SJCRH30 (cell line): ENCODE measurements at regions not wholly inside any gene's neighbourhood (a gene's known extent, or its start where the extent isn't known, plus 50 kb on each side); places are given as distances from the start of the nearest gene placed in this dataset.

Experiments
- DNase-seq, 2 experiments: peaks; one replicate each; pipeline ENCODE4 v3.0.0-alpha.2; 2015 to 2020
- H3K27ac ChIP-seq: fragments of 250-450 bp; sonication (Bioruptor Pico); 2 replicates; pipeline ENCODE4 v1.5.1; 2020; ENCODE audit warnings: mild to moderate bottlenecking, moderate library complexity
- H3K27me3 ChIP-seq: fragments of 250-450 bp; sonication (Bioruptor Pico); 2 replicates; pipeline ENCODE4 v1.5.1; 2020; ENCODE audit warnings: mild to moderate bottlenecking, moderate library complexity
- H3K36me3 ChIP-seq: fragments of 250-450 bp; sonication (Bioruptor Pico); 2 replicates; pipeline ENCODE4 v1.5.1; 2020; ENCODE audit warnings: mild to moderate bottlenecking, moderate library complexity
- H3K4me1 ChIP-seq: fragments of 250-450 bp; sonication (Bioruptor Pico); 2 replicates; pipeline ENCODE4 v1.5.1; 2020; ENCODE audit warnings: mild to moderate bottlenecking, moderate library complexity
- H3K4me3 ChIP-seq: fragments of 250-450 bp; sonication (Bioruptor Pico); 2 replicates; pipeline ENCODE4 v1.5.1; 2020; ENCODE audit warnings: mild to moderate bottlenecking, moderate library complexity
- H3K9me3 ChIP-seq: fragments of 250-450 bp; sonication (Bioruptor Pico); replicated peaks from 2 replicates; pipeline ENCODE4 v1.5.1; 2020; ENCODE audit warnings: mild to moderate bottlenecking, moderate library complexity

DNA sequence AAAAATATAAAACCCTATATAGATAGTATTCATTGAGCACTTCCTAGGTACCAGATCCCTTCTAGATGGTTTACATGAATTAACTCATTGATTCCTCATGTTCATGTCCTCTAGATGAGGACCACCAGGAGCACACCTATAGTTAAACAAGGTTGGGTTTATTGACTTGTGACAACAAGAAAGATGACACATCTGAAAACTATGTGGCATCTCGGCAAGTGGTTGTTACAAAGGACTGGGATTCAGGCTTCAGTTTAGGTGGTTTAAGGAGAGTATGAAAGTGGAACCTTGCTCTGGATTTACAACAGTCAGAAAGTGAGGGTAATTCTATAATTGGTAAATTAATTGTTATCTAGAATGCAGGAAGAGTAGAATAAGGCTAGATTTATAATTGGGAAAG lies 99.0 kb upstream of the PHF14 start:
- Histone ChIP-seq H3K9me3 (no peaks in the 10 kb centered on the region), H3K4me1 (no peaks in the 10 kb centered on the region), H3K4me3 (no peak overlapping the region), H3K36me3 (no peaks in the 10 kb centered on the region), H3K27ac (no peak overlapping the region), H3K27me3 (no peaks in the 10 kb centered on the region)
- no peak for DNase-seq

DNA sequence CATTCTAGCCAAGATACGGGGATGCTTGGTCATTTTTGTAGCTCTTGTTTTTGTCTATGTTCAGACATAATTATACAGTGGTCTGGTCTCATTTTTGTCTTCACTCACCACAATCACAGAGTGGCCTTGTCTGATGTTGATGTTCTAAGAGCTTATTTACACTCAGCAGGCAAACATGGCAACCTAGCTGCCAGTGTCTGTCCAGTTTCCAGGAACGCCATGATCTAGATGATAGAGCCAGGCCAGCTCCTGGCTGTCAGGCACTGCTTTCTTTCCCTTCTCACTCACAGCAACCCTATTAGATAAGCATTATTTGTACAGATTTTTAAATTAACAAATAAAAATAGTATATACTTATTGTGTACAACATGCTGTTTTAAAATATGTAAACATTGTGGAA lies 98.6 kb upstream of the PHF14 start:
- no peaks in the 10 kb centered on the region for H3K27me3 ChIP-seq
- no peak for DNase-seq
- no peak overlapping the region for H3K4me3 ChIP-seq
- H3K9me3 ChIP-seq = no peaks in the 10 kb centered on the region
- no peaks in the 10 kb centered on the region for H3K4me1 ChIP-seq
- H3K27ac ChIP-seq = no peak overlapping the region
- H3K36me3 ChIP-seq = no peaks in the 10 kb centered on the region

DNA sequence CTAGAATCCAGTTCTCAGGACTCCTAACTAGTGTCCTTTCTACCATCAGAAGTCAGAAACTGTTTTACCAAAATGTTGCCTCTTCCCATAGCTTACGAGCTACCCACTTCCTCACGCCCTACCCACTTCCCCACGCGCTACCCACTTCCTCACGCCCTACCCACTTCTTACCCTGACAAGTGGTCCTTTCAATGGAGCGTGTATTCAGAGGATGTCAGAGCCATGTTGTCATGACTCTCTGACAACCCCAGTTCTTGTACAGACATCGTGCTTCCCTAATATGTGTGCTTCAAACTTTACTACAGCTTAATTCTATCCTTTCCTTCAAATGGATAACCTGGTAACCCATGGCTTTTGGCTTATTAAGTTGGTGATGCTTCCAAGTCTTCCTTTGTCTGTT lies 84.8 kb upstream of the PHF14 start:
- Histone ChIP-seq H3K4me1 (no peaks in the 10 kb centered on the region), H3K36me3 (no peaks in the 10 kb centered on the region), H3K4me3 (no peak overlapping the region), H3K9me3 (no peaks in the 10 kb centered on the region), H3K27me3 (no peaks in the 10 kb centered on the region), H3K27ac (no peak overlapping the region)
- DNase-seq = no peak

DNA sequence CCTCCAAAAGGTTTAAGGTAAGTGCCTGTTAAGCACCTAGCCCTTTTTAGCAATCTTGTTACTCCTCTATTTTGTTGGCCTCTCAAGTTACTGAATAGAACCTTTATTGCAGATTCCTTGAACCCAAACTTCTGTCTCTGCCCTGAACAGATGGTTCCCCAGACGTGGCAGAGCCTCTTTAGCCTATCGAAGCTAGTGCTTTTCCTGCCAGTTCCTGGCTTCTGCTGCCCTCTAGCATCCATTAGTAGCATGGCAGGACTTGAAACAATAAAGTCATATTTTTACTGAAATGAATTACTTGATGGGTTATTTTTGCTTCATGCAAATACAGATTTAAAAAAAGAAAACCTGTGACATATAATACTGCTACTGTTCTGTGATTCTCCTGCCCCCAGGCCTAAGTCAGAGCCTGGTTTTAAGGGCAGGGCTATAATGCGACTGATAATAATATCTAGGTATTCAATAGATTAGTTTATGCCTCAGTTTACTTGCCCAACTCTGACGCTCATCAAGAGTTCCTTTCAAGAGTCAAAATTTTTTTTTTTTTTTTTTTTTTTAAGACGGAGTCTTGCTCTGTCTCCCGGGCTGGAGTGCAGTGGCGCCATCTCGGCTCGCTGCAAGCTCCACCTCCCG lies 84.3 kb upstream of the PHF14 start:
- Histone ChIP-seq H3K4me1 (no peaks in the 10 kb centered on the region), H3K9me3 (no peaks in the 10 kb centered on the region), H3K27ac (no peak overlapping the region), H3K4me3 (no peak overlapping the region), H3K36me3 (no peaks in the 10 kb centered on the region), H3K27me3 (no peaks in the 10 kb centered on the region)
- DNase-seq = peak; percentile 55 to 84

DNA sequence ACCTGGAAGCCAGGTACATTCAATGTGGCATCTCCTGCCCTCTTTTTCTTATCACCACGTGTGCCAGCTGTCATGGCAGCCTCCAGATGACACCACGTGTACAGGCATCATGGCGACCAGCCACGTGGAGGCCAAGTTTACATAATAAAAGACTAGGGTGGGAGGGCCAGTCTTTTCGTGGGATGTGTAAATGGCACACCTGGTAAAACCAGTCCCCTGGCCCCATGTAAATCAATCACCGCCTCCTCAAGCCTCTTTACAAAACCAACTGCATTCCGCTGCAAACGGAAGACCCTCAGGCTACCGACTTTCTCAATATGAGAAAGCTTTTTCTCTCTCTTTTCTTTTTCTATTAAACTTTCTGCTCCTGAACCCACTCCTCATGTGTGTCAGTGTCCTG lies 65.1 kb upstream of the PHF14 start:
- H3K27ac ChIP-seq = no peak overlapping the region
- peaks cover 15% of the 10 kb centered on the region for H3K9me3 ChIP-seq
- H3K27me3 ChIP-seq = no peaks in the 10 kb centered on the region
- H3K4me1 ChIP-seq = peaks cover 5% of the 10 kb centered on the region
- no peak for DNase-seq
- H3K36me3 ChIP-seq = no peaks in the 10 kb centered on the region
- no peak overlapping the region for H3K4me3 ChIP-seq

DNA sequence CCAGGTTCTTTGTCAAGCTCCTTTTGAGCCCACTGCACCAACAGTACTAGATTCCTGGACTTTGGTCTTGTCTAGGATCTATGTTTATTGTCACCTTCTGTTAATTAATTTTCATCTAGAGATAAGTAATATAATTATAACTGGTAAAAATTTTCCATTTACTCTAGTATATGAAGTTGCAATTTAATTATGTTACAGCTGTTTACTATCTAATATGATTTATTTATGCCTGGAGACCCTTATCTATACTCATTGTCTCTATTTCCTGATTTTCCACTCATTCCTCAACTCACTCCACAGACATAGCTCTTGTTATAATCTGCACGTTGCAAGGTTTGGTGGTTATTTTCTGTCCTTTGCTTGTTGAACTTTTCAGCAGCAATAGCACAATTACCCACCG lies 63.2 kb upstream of the PHF14 start:
- Histone ChIP-seq H3K27me3 (no peaks in the 10 kb centered on the region), H3K4me1 (peaks cover 14% of the 10 kb centered on the region), H3K9me3 (peaks cover 13% of the 10 kb centered on the region), H3K36me3 (no peaks in the 10 kb centered on the region), H3K4me3 (no peak overlapping the region), H3K27ac (no peak overlapping the region)
- DNase-seq = no peak

DNA sequence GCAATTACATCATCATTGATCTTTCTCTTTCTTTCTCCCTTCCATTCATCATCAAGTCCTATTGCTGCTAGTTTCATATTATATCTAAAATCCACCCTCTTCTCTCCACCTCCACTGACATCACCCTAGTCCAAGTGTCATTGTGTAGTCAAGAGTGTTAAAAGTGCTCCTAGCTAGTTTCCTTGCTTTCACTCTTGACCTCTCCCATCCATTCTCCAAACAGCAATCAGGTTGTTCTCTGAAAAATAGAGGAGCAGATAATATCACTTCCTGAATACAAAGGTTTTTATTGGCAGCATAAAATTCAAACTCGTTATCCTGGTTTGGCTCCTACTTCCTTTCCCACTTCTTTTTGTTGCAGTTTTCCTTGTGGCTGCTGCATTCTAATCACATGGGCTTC lies 61.6 kb upstream of the PHF14 start:
- no peak for DNase-seq
- no peak overlapping the region for H3K27ac ChIP-seq
- H3K4me1 ChIP-seq = peaks cover 14% of the 10 kb centered on the region
- H3K27me3 ChIP-seq = no peaks in the 10 kb centered on the region
- H3K4me3 ChIP-seq = no peak overlapping the region
- peaks cover 13% of the 10 kb centered on the region for H3K9me3 ChIP-seq
- no peaks in the 10 kb centered on the region for H3K36me3 ChIP-seq

DNA sequence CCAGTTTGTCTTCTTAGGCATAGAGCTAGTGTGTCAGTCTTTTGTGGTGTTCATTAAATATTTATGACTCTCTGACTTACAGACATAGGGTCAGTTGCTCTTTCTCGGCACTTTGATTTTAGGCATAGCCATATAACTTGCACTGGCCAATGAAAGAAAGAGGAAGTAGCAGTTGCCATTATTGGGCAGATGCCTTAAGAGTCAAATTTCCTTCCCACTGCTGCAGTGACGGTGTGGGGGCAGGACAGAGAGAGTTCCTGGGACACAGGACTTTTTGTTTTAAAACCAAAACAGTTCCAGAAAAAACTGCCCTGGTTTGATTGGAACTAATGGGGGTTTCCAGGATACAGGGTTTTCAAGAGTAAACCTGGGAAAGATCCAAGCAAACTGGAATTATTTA lies 60.2 kb upstream of the PHF14 start:
- Histone ChIP-seq H3K4me1 (peaks cover 14% of the 10 kb centered on the region), H3K36me3 (no peaks in the 10 kb centered on the region), H3K27me3 (no peaks in the 10 kb centered on the region), H3K9me3 (peaks cover 13% of the 10 kb centered on the region), H3K27ac (peak overlapping the region; percentile 71), H3K4me3 (no peak overlapping the region)
- peak; percentile 91 to 98 for DNase-seq

DNA sequence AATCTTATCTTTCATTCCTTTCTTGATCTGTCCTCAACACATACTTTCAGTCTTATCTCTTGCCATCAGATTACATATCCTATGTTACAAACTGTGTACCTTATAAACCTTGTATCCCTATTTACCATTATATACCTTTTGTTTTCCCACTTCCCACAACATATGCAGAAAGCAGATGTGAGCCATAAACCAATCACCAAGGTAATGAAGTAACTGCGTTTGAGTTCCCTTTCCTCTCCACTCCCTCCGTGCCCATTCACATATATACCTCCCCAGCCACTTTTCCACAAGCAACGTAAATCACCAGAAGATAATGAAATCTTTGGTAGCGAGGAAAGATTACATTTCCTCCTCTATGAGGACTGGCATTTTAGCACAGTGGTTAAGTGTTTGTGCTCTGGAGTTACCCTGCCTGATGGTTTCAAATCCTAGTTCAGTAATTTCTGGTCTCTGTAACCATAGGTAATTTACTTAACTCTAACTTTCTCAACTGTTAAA lies 55.5 kb upstream of the PHF14 start:
- no peak overlapping the region for H3K27ac ChIP-seq
- no peaks in the 10 kb centered on the region for H3K36me3 ChIP-seq
- peaks cover 9% of the 10 kb centered on the region for H3K4me1 ChIP-seq
- DNase-seq = no peak
- no peak overlapping the region for H3K4me3 ChIP-seq
- H3K27me3 ChIP-seq = no peaks in the 10 kb centered on the region
- H3K9me3 ChIP-seq = no peaks in the 10 kb centered on the region

DNA sequence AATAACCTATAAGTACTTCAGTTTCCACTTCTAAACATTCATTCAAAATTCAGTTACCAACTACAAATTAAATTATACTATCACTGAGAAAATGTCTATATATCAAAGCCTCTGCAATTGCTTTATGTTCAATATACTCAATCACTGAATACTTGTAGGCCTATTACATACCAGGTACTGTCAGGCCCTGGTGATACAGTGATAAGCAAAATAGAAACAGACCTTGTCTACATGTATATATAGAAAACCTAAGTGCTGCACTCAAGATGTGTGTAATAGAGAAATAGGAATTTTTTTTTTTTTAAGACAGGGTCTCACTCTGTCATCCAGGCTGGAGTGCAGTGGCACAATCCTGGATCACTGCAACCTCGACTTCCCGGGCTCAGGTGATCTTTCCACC lies 53.7 kb upstream of the PHF14 start:
- H3K9me3 ChIP-seq = no peaks in the 10 kb centered on the region
- H3K36me3 ChIP-seq = no peaks in the 10 kb centered on the region
- no peaks in the 10 kb centered on the region for H3K4me1 ChIP-seq
- H3K27ac ChIP-seq = no peak overlapping the region
- H3K4me3 ChIP-seq = no peak overlapping the region
- no peaks in the 10 kb centered on the region for H3K27me3 ChIP-seq
- DNase-seq = no peak
